ENCODE measurements at regions not wholly inside any gene's neighbourhood (a gene's known extent, or its start where the extent isn't known, plus 50 kb on each side); places are given as distances from the start of the nearest gene placed in this dataset.

DNA sequence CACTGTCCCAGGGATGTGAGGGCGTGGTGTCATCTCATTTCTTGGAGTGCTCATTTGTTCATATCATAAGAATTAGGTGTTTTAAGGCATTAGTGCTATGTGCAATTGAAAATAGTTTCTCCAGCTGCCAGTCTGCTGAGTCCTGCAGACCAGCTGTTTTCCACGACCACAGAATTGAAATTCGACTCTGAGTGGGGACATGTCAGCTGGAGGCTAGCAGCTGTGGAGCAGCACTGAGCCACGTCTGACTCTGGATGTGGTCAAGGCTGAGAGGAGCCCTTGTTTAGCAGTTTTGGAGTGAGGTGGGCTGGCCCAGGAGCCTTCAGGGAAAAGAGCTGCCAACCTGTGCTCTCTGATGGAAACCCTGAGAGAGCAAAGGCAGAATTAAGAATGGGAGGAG, 156.3 kb upstream of the GRB10 start:
- DNase-seq (no peak), ATAC-seq (no peak)
- H3K27ac ChIP-seq (ENCODE audit: low read length) = no peak overlapping the region
- H3K27me3 ChIP-seq (ENCODE audit: low read length) = no peaks in the 10 kb centered on the region
- no peaks in the 10 kb centered on the region for H3K9me3 ChIP-seq (ENCODE audit: low read length)
- TF ChIP-seq EZH2 (IDR thresholded peaks at IDR 0.05; ENCODE audit: low read length, unreplicated experiment) = no peak
- TF ChIP-seq, protein P1, sequence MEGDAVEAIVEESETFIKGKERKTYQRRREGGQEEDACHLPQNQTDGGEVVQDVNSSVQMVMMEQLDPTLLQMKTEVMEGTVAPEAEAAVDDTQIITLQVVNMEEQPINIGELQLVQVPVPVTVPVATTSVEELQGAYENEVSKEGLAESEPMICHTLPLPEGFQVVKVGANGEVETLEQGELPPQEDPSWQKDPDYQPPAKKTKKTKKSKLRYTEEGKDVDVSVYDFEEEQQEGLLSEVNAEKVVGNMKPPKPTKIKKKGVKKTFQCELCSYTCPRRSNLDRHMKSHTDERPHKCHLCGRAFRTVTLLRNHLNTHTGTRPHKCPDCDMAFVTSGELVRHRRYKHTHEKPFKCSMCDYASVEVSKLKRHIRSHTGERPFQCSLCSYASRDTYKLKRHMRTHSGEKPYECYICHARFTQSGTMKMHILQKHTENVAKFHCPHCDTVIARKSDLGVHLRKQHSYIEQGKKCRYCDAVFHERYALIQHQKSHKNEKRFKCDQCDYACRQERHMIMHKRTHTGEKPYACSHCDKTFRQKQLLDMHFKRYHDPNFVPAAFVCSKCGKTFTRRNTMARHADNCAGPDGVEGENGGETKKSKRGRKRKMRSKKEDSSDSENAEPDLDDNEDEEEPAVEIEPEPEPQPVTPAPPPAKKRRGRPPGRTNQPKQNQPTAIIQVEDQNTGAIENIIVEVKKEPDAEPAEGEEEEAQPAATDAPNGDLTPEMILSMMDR (conservative IDR thresholded peaks at IDR 0.05; ENCODE audit: low read depth, low read length) = no peak
- no peak for TF ChIP-seq EZH2phosphoT487 (IDR thresholded peaks at IDR 0.05; ENCODE audit: borderline replicate concordance, low read length)
- no peaks in the 10 kb centered on the region for H3K36me3 ChIP-seq (ENCODE audit: low read depth, low read length)
- no peaks in the 10 kb centered on the region for H3F3A ChIP-seq (ENCODE audit: low read length, unreplicated experiment)
- intact Hi-C loops (cut with micrococcal nuclease) = no loop called here
- no peak overlapping the region for H3K4me3 ChIP-seq (ENCODE audit: low read length)
- H3K9me2 ChIP-seq (replicated peaks; ENCODE audit: low read length) = no peaks in the 10 kb centered on the region
- POLR2A ChIA-PET (ENCODE audit: unreplicated experiment) = no interaction called here
- H3K9ac ChIP-seq (ENCODE audit: low read length) = no peak overlapping the region
- H2AFZ ChIP-seq (ENCODE audit: low read length) = no peak overlapping the region
- no peaks in the 10 kb centered on the region for H3K79me2 ChIP-seq (ENCODE audit: low read length)
- no peak overlapping the region for H3K4me2 ChIP-seq (ENCODE audit: low read length)
- H4K20me1 ChIP-seq (ENCODE audit: low read length) = no peaks in the 10 kb centered on the region
- no TSS peak for BruUV-seq (replicated peaks)
- CTCF ChIA-PET = no interaction called here
- H3K4me1 ChIP-seq (ENCODE audit: insufficient read depth, low read length) = no peaks in the 10 kb centered on the region

DNA sequence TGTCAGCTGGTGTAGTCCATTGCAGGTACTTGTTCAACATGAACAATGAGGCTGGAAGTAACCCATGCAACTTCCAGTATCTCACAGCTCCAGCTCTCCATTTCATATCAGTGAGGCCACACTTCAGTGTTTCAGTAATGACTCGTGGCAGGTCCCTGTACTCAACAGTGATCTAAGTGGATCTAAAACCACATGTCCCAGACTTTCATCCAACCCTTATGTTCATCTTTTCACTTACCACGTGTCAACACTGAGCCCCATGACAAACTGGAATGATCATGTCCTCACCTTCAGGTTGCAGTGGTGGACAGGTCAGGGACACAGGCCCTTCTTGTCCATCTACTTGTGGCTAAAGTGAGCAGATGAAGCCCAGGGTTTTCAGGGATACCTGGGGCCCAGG, 155.0 kb upstream of the GRB10 start:
- no TSS peak for BruUV-seq (replicated peaks)
- ChIA-PET POLR2A (ENCODE audit: unreplicated experiment) (no interaction called here), CTCF (no interaction called here)
- no peaks in the 10 kb centered on the region for H3F3A ChIP-seq (ENCODE audit: low read length, unreplicated experiment)
- TF ChIP-seq EZH2 (IDR thresholded peaks at IDR 0.05; ENCODE audit: low read length, unreplicated experiment) (no peak), EZH2phosphoT487 (IDR thresholded peaks at IDR 0.05; ENCODE audit: borderline replicate concordance, low read length) (no peak)
- TF ChIP-seq, protein P1 (conservative IDR thresholded peaks at IDR 0.05; ENCODE audit: low read depth, low read length) = no peak
- H3K9ac ChIP-seq (ENCODE audit: low read length) = no peak overlapping the region
- no peaks in the 10 kb centered on the region for H3K27me3 ChIP-seq (ENCODE audit: low read length)
- H4K20me1 ChIP-seq (ENCODE audit: low read length) = no peaks in the 10 kb centered on the region
- no peak overlapping the region for H3K27ac ChIP-seq (ENCODE audit: low read length)
- H3K9me3 ChIP-seq (ENCODE audit: low read length) = no peaks in the 10 kb centered on the region
- no peaks in the 10 kb centered on the region for H3K9me2 ChIP-seq (replicated peaks; ENCODE audit: low read length)
- no peak overlapping the region for H2AFZ ChIP-seq (ENCODE audit: low read length)
- DNase-seq = no peak
- H3K36me3 ChIP-seq (ENCODE audit: low read depth, low read length) = no peaks in the 10 kb centered on the region
- ATAC-seq = no peak
- H3K4me1 ChIP-seq (ENCODE audit: insufficient read depth, low read length) = no peaks in the 10 kb centered on the region
- H3K4me3 ChIP-seq (ENCODE audit: low read length) = no peak overlapping the region
- H3K4me2 ChIP-seq (ENCODE audit: low read length) = no peak overlapping the region
- H3K79me2 ChIP-seq (ENCODE audit: low read length) = no peaks in the 10 kb centered on the region
- intact Hi-C loops (cut with micrococcal nuclease) = no loop called here

DNA sequence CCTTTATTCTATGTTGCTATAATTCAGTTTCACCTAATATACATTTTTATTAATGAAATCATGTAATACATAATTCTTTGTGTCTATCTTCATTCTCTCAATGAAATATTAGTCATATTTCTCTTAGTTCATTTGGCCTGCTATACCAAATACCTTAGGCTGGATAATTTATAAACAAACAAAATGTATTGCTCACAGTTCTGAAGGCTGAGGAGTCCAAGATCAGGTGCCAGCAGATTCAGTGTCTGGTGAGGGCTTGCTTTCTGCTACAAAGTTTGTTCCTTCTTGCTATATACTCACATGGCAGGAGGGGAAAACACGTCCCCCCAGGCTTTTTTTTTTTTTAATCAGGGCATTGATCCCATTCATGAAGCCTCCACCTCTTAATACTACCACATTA, 143.4 kb upstream of the GRB10 start:
- DNase-seq = peak; percentile 23
- intact Hi-C loops (cut with micrococcal nuclease) = no loop called here
- Histone ChIP-seq H2AFZ (ENCODE audit: low read length) (no peak overlapping the region), H3K4me2 (ENCODE audit: low read length) (no peak overlapping the region), H3F3A (ENCODE audit: low read length, unreplicated experiment) (no peaks in the 10 kb centered on the region), H3K27me3 (ENCODE audit: low read length) (no peaks in the 10 kb centered on the region), H3K9ac (ENCODE audit: low read length) (no peak overlapping the region), H3K79me2 (ENCODE audit: low read length) (no peaks in the 10 kb centered on the region), H3K9me2 (replicated peaks; ENCODE audit: low read length) (no peaks in the 10 kb centered on the region), H3K36me3 (ENCODE audit: low read depth, low read length) (no peaks in the 10 kb centered on the region), H3K4me1 (ENCODE audit: insufficient read depth, low read length) (peaks cover 10% of the 10 kb centered on the region), H3K9me3 (ENCODE audit: low read length) (no peaks in the 10 kb centered on the region), H3K27ac (ENCODE audit: low read length) (no peak overlapping the region), H4K20me1 (ENCODE audit: low read length) (no peaks in the 10 kb centered on the region), H3K4me3 (ENCODE audit: low read length) (no peak overlapping the region)
- ChIA-PET CTCF (no interaction called here), POLR2A (ENCODE audit: unreplicated experiment) (no interaction called here)
- peak; percentile 75 for ATAC-seq
- BruUV-seq (replicated peaks) = no TSS peak
- TF ChIP-seq EZH2 (IDR thresholded peaks at IDR 0.05; ENCODE audit: low read length, unreplicated experiment) (no peak), EZH2phosphoT487 (IDR thresholded peaks at IDR 0.05; ENCODE audit: borderline replicate concordance, low read length) (no peak)
- TF ChIP-seq, protein P1 (conservative IDR thresholded peaks at IDR 0.05; ENCODE audit: low read depth, low read length) = no peak

All from PC-3 (cell line).